Psoas muscle (tissue), 7 donors: ENCODE measurements at regions not wholly inside any gene's neighbourhood (a gene's known extent, or its start where the extent isn't known, plus 50 kb on each side); places are given as distances from the start of the nearest gene placed in this dataset.

Source experiments
- ATAC-seq, 4 donors: fragments of 200-7000 bp; cut with Tn5 transposase; one replicate each; pipeline ENCODE4 v1.9.1; 2020; ENCODE audit warnings: moderate library complexity in 3 of 4, mild to moderate bottlenecking in 2 of 4
- DNase-seq, 2 donors: peaks; one replicate each; pipeline ENCODE4 v3.0.0-alpha.2; 2020
- H3K27ac ChIP-seq: fragments of 200-600 bp; one replicate; pipeline ENCODE4 v1.8.0; 2022
- H3K27me3 ChIP-seq, 3 donors: fragments of 200-600 bp in 1 of 3; one replicate each; pipeline versions ENCODE4 v1.6.1 to v1.8.0; 2013 to 2022; ENCODE audit warnings: low read length in 2 of 3, mild to moderate bottlenecking in 2 of 3, moderate library complexity in 1 of 3; ENCODE audit not compliant: insufficient read depth in 3 of 3
- H3K36me3 ChIP-seq, 2 donors: fragments of 200-600 bp in 1 of 2; one replicate each; pipeline versions ENCODE4 v1.6.1 to v1.8.0; 2013 to 2022; ENCODE audit warnings: low read depth in 1 of 2, mild to moderate bottlenecking in 1 of 2, moderate library complexity in 1 of 2; ENCODE audit not compliant: insufficient read depth in 1 of 2
- H3K4me1 ChIP-seq: fragments of 200-600 bp; one replicate; pipeline ENCODE4 v1.8.0; 2022
- H3K4me3 ChIP-seq: fragments of 200-600 bp; one replicate; pipeline ENCODE4 v1.8.0; 2022; ENCODE audit warnings: mild to moderate bottlenecking
- H3K9me3 ChIP-seq: fragments of 200-600 bp; one replicate; pipeline ENCODE4 v1.8.0; 2022
- CTCF ChIP-seq: fragments of 200-600 bp; IDR thresholded peaks from one replicate; pipeline ENCODE4 v1.8.0; 2022; ENCODE audit warnings: antibody characterized with exemption
- WGBS, 3 donors: extraction: QIAGEN DNeasy Blood & Tissue Kit; methylation state at CpG; one replicate each; pipeline versions ENCODE4 v1.1.6 to v1.1.7; 2013; 5-methylcytosine and 5-hydroxymethylcytosine counted together
- intact Hi-C, 2 donors: fragments of 100-400 bp; cut with DNase I; formaldehyde crosslinking; loops; one replicate each; pipeline versions ENCODE4 v1.11.0 to v1.14.2; 2022
- donor health status: healthy with polysubstance abuse.
- donor health status: DM: no; HTN: no; CAD: no; lungs with moderate emphysema.
- donor health status: Bipolar disorder and iron deficiency.
- donor health status: healthy.
- donor health status: DM: yes; HTN: yes; CAD: no.
- donor health status: DM: no; HTN: no; CAD: no.
- donor health status: DM: yes; HTN: yes; CAD: no.

- Histone ChIP-seq H3K4me3 (no peak overlapping the region), H3K27ac (no peak overlapping the region), H3K36me3 (no peaks in the 10 kb centered on the region), H3K27me3 (peaks cover 3 to 37% (median 5%) of the 10 kb centered on the region in 3 donors), H3K9me3 (no peaks in the 10 kb centered on the region), H3K4me1 (no peaks in the 10 kb centered on the region)
- intact Hi-C loops, result no loop called here
- no peak for TF ChIP-seq CTCF
- ATAC-seq, result no peak
- 67 to 74% (median 71%) methylated on average over 3 of the region's 3 CpGs for WGBS, 3 donors
- DNase-seq, result no peak
These were observed 76.9 kb upstream of the HMGA2 start for GRCh38 chr12:65747338-65747737.

- no peaks in the 10 kb centered on the region for H3K9me3 ChIP-seq
- no peak for DNase-seq
- no peaks in the 10 kb centered on the region for H3K36me3 ChIP-seq
- ATAC-seq, result no peak
- no peak overlapping the region for H3K4me3 ChIP-seq
- no peak overlapping the region for H3K27ac ChIP-seq
- peaks cover 3 to 28% (median 4%) of the 10 kb centered on the region in 3 donors for H3K27me3 ChIP-seq
- no peaks in the 10 kb centered on the region for H3K4me1 ChIP-seq
- intact Hi-C loops, result no loop called here
- TF ChIP-seq CTCF, result no peak
- 89 to 95% (median 91%) methylated on average over 2 of the region's 2 CpGs for WGBS, 3 donors
These were observed 76.0 kb upstream of the HMGA2 start for GRCh38 chr12:65748332-65748731.

GRCh38 chr12:65754290-65754689 is 70.0 kb upstream of the HMGA2 start:
- Histone ChIP-seq H3K4me1 (no peaks in the 10 kb centered on the region), H3K9me3 (no peaks in the 10 kb centered on the region), H3K27ac (no peak overlapping the region), H3K4me3 (no peak overlapping the region), H3K27me3 (peaks cover 0 to 12% (median 0%) of the 10 kb centered on the region in 3 donors), H3K36me3 (no peaks in the 10 kb centered on the region)
- intact Hi-C loops, result no loop called here
- no peak for TF ChIP-seq CTCF
- WGBS, 3 donors, result 53 to 63% (median 55%) methylated on average over 2 of the region's 2 CpGs
- ATAC-seq, result no peak
- DNase-seq, result no peak

GRCh38 chr12:65754744-65755595 is 69.3 kb upstream of the HMGA2 start:
- Histone ChIP-seq H3K4me3 (no peak overlapping the region), H3K36me3 (no peaks in the 10 kb centered on the region), H3K9me3 (no peaks in the 10 kb centered on the region), H3K27me3 (peaks cover 0 to 12% (median 0%) of the 10 kb centered on the region in 3 donors), H3K27ac (no peak overlapping the region), H3K4me1 (no peaks in the 10 kb centered on the region)
- no peak for TF ChIP-seq CTCF
- ATAC-seq, result no peak
- intact Hi-C loops, result no loop called here
- 39 to 46% (median 43%) methylated on average over 8 of the region's 8 CpGs for WGBS, 3 donors
- no peak for DNase-seq
